GM21381 (cell line): ENCODE measurements at regions not wholly inside any gene's neighbourhood (a gene's known extent, or its start where the extent isn't known, plus 50 kb on each side); places are given as distances from the start of the nearest gene placed in this dataset.

ENCODE experiments used
- ATAC-seq: cut with Tn5 transposase; IDR thresholded peaks from one replicate; pipeline ENCODE4 v1.9.1; 2021; ENCODE audit warnings: mild to moderate bottlenecking, moderate library complexity; ENCODE audit not compliant: unreplicated experiment

GRCh38 chr4:11342401-11342800 is 86.3 kb downstream of the HS3ST1 start:
- ATAC-seq: no peak

- peak; percentile 59 for ATAC-seq
Measured at GRCh38 chr4:11341337-11342043, 87.2 kb downstream of the HS3ST1 start.

DNA sequence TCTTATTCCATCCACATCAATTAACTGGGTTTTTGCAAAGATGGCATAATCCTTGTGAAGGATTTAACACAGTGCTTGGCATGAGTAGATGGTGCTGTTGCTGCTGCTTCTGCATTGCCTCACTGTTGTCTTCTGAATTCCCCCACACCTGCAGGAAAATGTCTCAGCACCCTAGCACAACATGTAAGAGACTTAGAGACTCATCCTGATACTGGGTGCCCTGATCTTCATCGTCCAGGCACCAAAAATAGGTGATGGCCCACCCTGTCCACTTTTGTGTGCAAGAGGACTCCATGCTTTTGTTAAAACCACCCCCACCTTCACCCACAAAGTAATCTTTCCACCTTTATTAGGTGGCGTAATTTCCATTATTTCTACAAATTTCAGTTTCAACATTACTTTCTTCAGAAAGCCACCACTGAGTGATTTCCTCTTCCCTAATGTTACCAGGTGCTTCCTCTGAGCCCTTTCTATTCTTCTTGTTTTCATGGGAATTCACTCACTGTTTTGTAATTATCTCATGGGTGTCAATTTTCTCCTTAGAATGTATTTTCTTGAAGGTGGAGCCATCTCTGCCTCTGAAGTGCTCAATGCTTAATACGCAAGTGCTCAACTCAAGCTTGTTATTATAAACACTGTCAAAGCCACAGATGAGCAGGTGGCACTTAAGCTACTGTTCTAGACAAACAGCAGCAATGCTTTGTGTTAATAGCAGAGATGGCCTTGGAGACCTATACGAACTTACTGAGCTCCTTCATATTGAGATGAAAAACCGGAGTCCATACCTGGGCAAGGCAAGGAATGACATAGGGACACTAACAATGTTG is 89.5 kb downstream of the HS3ST1 start:
- peak; percentile 38 for ATAC-seq

GRCh38 chr4:11337287-11337686 is 91.4 kb downstream of the HS3ST1 start:
- no peak for ATAC-seq

GRCh38 chr4:11336435-11336834 is 92.3 kb downstream of the HS3ST1 start:
- ATAC-seq: no peak

GRCh38 chr4:11334887-11335286 is 93.8 kb downstream of the HS3ST1 start:
- no peak for ATAC-seq

- ATAC-seq: no peak
Measured at GRCh38 chr4:11328401-11328800, 100.3 kb downstream of the HS3ST1 start.

DNA sequence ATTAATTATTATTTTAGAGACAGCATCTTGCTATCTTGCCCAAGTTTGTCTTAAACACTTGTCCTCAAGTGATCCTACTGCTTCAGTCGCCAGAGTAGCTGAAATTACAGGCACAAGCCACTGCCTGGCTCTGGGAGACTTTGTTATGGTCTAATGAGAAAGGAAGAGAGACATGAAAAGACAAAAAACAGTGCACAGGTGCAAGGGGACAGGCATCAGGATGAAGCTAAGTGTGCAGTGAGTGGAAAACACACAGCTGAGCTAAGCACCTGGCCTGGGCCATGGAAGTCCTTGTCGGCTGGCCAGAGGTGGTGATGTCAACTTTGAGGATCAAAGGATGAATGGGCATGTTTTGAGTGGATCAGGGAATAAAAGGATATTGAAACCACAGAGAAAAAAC is 102.7 kb downstream of the HS3ST1 start:
- ATAC-seq: no peak

- no peak for ATAC-seq
Measured at GRCh38 chr4:11323771-11324170, 104.9 kb downstream of the HS3ST1 start.

GRCh38 chr4:11313157-11313943 is 115.3 kb downstream of the HS3ST1 start:
- no peak for ATAC-seq

GRCh38 chr4:11312389-11312788 is 116.3 kb downstream of the HS3ST1 start:
- ATAC-seq: no peak

- ATAC-seq: no peak
Measured at GRCh38 chr4:11301075-11301660, 127.5 kb downstream of the HS3ST1 start.

GRCh38 chr4:11299836-11300235 is 128.9 kb downstream of the HS3ST1 start:
- ATAC-seq: no peak

- no peak for ATAC-seq
Measured at GRCh38 chr4:11299016-11299415, 129.7 kb downstream of the HS3ST1 start.

DNA sequence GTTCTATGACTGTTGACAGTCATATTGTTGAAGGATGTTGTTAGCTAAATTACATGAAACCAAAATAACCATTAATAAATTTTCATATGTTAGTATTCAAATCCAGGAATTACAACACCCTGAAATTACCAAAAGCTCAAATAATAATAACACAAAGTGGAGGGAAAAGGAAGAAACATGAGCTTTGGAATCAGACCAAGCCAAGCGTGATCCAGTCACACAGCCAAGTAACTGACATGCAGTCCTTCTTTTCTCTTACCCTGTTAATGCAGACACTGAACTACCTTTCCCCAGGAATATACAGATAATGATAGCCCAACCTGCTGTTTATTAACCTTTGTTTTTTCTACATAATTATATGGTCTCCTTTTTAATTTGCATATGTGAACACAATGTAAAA is 130.2 kb downstream of the HS3ST1 start:
- no peak for ATAC-seq

DNA sequence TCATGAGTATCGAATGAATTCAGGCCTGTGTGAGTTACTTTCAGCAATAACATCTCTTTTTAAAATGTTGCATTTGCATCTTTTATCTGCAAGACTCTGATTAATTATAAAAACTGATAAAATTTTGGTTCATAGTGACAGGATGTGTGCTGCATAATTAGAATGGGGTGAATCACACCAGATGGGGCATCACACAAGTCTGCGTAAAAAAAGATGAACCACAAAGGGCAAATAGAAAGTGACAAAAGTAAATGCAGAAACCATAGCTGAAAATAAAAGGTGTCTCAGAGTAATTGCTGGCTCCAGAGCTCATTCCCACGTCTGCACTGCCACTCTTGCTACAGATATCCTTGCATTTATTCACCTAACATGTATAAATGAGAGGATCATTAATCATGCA is 131.1 kb downstream of the HS3ST1 start:
- no peak for ATAC-seq

- no peak for ATAC-seq
Measured at GRCh38 chr4:11297201-11297600, 131.5 kb downstream of the HS3ST1 start.

DNA sequence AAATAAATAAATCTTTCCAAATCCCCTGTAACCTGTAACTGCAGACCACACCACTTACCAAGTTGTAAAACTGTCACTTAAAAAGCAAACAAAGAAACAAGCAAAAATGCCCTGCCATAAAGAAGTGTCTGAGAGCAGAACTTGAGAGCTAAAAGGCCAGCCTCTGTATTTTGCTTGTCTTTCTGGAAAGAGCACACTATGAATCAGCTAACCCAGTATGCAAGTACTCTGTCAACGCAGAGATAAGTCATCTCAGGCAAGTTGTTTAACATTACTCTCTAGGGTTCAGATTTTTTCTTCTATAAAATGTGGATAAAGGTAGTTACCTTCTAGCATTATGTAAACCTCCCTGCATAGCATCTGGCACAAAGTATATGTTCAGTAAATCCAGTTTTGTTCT is 134.8 kb downstream of the HS3ST1 start:
- no peak for ATAC-seq

DNA sequence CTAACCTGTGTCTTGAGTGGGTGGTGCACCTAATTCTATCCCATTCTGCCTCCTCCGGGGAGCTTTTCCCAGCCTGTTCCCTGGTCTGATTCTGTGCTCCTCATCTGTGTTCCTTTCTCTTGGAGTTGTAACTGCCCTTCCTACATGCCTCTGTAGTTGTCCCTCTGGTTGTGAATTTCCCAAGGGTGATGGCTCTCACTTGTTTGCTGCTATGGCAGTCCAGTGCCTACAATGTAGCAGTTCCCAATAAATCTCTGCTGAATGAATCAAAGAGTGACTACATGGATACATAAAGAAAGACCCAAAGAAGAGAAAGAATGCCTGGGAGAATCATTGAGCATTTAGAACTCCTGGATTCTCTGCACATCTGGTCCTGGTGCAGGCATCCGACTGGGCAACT is 141.6 kb downstream of the HS3ST1 start:
- ATAC-seq: no peak

DNA sequence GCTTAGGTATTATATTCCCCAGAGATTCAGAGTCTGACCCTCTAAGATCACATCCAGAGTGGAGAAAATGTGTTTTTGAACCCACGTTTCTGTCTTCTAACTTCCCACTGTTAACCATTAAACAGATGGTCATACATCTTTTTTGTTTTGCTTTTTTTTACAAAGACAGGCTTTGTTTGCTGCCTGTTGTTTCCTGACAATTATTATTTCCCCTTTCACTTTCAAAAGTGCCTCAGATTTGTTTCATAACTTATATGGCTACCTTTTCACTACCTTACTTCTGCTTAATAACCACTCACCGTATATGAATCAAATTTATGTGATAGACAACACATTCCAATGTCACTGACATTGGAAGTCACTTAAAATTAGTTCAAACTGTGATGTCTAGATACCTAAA is 142.2 kb downstream of the HS3ST1 start:
- peak; percentile 75 for ATAC-seq

GRCh38 chr4:11281720-11282119 is 147.0 kb downstream of the HS3ST1 start:
- ATAC-seq: no peak
